GM19240 (cell line): ENCODE measurements at regions not wholly inside any gene's neighbourhood (a gene's known extent, or its start where the extent isn't known, plus 50 kb on each side); places are given as distances from the start of the nearest gene placed in this dataset.

Experiments
- DNase-seq: peaks from one replicate; pipeline ENCODE4 v3.0.0; 2011; ENCODE audit warnings: low spot score; ENCODE audit not compliant: insufficient read length

GRCh38 chr5:126370796-126371718, 52.2 kb upstream of the GRAMD2B start:
- no peak for DNase-seq

GRCh38 chr5:126373375-126374108, 49.7 kb upstream of the GRAMD2B start:
- DNase-seq = no peak
